Nephron (organoid): ENCODE measurements at regions not wholly inside any gene's neighbourhood (a gene's known extent, or its start where the extent isn't known, plus 50 kb on each side); places are given as distances from the start of the nearest gene placed in this dataset.
"Not testable (repeated sequence)": the region's sequence is repeated elsewhere in the genome, so short reads cannot be mapped to it uniquely, and the experiment has no call there.

Experiments used
- H3K27ac Mint-ChIP-seq, 3 experiments: 2 replicates each; pipeline ENCODE4 v1.8.0; 2020; ENCODE audit warnings: mixed read lengths in 3 of 3, mild to moderate bottlenecking in 2 of 3, moderate library complexity in 1 of 3
- H3K27me3 Mint-ChIP-seq: 2 replicates; pipeline ENCODE4 v1.8.0; 2021; ENCODE audit warnings: low read depth, mild to moderate bottlenecking, moderate library complexity, mixed read lengths
- H3K36me3 Mint-ChIP-seq: 2 replicates; pipeline ENCODE4 v1.8.0; 2020; ENCODE audit warnings: low read depth, mixed read lengths
- H3K4me1 Mint-ChIP-seq: 2 replicates; pipeline ENCODE4 v1.8.0; 2020; ENCODE audit warnings: mixed read lengths
- H3K4me3 Mint-ChIP-seq, 3 experiments: 2 replicates each; pipeline ENCODE4 v1.8.0; 2020; ENCODE audit warnings: mild to moderate bottlenecking in 3 of 3, mixed read lengths in 3 of 3, moderate library complexity in 2 of 3
- H3K9me3 Mint-ChIP-seq: 2 replicates; pipeline ENCODE4 v1.8.0; 2020; ENCODE audit warnings: mixed read lengths
- TF ChIP-seq, protein P1 (sequence below), 3 experiments: fragments of 200-600 bp; sonication (generic); IDR thresholded peaks; one replicate each; pipeline ENCODE4 v1.5.0; 2021; ENCODE audit warnings: antibody characterized with exemption in 3 of 3; ENCODE audit not compliant: unreplicated experiment in 3 of 3

DNA sequence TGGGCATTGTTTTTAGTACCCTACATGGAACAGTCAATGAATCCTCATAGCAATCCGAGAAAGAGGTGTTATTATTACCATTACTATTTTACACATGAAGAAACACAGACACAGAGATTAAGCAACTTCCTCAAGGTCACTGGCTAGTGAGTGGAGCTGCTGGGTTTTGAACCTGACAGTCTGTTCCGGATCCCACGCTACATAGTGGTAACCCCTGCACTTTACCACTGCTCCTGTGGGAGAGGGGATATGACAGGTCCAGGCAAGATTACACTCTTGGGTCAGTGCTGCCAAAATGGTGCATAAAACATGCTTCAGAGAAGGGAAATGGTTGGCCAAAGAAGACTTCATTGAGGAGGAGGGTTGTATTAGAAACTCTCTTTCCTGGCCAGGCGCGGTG, 185.7 kb downstream of the XPNPEP1 start:
- Mint-ChIP-seq H3K4me3 (no peak overlapping the region), H3K4me1 (peaks cover 6% of the 10 kb centered on the region), H3K27ac (no peak overlapping the region), H3K9me3 (no peaks in the 10 kb centered on the region), H3K27me3 (peaks cover 17% of the 10 kb centered on the region), H3K36me3 (no peaks in the 10 kb centered on the region)
- TF ChIP-seq, protein P1, sequence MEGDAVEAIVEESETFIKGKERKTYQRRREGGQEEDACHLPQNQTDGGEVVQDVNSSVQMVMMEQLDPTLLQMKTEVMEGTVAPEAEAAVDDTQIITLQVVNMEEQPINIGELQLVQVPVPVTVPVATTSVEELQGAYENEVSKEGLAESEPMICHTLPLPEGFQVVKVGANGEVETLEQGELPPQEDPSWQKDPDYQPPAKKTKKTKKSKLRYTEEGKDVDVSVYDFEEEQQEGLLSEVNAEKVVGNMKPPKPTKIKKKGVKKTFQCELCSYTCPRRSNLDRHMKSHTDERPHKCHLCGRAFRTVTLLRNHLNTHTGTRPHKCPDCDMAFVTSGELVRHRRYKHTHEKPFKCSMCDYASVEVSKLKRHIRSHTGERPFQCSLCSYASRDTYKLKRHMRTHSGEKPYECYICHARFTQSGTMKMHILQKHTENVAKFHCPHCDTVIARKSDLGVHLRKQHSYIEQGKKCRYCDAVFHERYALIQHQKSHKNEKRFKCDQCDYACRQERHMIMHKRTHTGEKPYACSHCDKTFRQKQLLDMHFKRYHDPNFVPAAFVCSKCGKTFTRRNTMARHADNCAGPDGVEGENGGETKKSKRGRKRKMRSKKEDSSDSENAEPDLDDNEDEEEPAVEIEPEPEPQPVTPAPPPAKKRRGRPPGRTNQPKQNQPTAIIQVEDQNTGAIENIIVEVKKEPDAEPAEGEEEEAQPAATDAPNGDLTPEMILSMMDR (IDR thresholded peaks at IDR 0.05; ENCODE audit: unreplicated experiment in 3 of 3) = no peak

DNA sequence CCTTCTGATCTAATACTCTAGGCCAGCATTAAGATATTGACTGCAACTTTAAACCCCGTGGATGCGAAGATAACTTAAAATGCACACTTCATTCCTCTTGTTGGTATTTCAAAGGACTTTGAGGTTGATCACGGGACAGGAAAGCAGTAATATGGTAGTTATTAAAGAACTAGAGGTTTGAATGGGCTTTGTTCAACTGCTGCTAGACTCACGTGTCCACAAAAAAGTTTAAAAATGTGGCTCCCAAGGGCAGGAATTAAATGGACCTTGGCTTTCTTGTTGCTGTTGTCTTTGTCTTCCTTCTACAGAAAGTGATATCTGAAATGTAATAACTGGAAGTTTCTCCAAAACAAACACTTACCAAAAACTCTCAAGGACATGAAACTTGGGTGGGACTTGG, 186.3 kb downstream of the XPNPEP1 start:
- Mint-ChIP-seq H3K9me3 (no peaks in the 10 kb centered on the region), H3K27me3 (peaks cover 14% of the 10 kb centered on the region), H3K36me3 (no peaks in the 10 kb centered on the region), H3K27ac (no peak overlapping the region), H3K4me3 (no peak overlapping the region), H3K4me1 (peaks cover 10% of the 10 kb centered on the region)
- TF ChIP-seq, protein P1 (IDR thresholded peaks at IDR 0.05; ENCODE audit: unreplicated experiment in 3 of 3) = no peak

DNA sequence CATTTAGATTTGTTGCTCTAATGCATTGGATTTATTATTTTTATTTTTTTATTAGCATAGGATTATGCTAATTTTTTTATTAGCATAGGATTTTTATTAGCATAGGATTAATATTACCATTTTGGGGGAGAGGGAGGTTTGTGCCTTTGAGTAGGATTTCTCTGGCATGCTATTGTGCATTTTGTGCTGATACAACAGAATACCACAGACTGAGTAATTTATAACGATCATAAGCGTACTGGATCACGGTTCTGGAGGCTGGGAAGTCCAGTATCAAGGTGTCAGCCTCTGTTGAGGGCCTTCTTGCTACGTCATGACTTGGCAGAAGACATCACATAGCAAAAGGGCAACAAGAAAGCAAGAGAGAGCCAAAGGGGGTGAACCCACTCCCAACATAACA, 187.5 kb downstream of the XPNPEP1 start:
- Mint-ChIP-seq H3K27ac (no peak overlapping the region), H3K9me3 (peaks cover under 1% of the 10 kb centered on the region), H3K4me3 (no peak overlapping the region), H3K27me3 (peaks cover 14% of the 10 kb centered on the region), H3K4me1 (peaks cover 10% of the 10 kb centered on the region), H3K36me3 (no peaks in the 10 kb centered on the region)
- TF ChIP-seq, protein P1 (IDR thresholded peaks at IDR 0.05; ENCODE audit: unreplicated experiment in 3 of 3) = no peak

DNA sequence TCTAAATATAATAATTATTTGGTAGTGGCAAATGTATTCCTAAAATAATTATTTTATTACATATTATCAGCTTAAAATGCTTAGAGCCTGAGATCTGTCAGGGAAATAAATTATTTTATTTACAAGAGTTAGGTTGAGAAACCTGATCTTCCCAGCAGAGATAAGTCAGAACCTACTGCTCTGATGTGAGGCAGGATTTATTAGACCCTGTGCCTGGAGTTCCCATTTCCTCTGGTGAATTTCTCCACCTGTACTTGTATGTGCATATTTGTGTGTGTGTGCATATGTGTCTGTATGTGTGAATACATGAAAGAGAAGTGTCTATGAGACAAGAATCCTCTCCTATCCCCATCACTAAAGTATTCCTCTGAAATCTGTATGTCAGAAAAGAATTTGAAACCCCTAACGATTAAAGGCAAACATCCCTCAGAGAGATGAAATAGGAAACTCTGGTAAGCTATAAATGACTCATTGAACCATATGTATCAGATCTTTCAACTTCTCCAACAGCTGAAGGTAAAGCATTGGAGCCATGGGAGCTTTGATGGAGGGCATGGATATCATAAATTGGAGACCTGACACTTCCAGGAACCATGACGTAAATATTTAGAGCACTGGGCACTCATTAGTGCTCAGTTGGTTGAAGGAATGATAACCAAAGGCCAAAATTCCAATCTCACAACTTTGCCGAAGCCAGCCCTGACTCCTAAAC, 190.9 kb downstream of the XPNPEP1 start:
- no peaks in the 10 kb centered on the region for H3K36me3 Mint-ChIP-seq
- peaks cover 16% of the 10 kb centered on the region for H3K27me3 Mint-ChIP-seq
- peaks cover 7% of the 10 kb centered on the region for H3K4me1 Mint-ChIP-seq
- peaks cover 3% of the 10 kb centered on the region for H3K9me3 Mint-ChIP-seq
- H3K4me3 Mint-ChIP-seq = no peak overlapping the region
- TF ChIP-seq, protein P1 (IDR thresholded peaks at IDR 0.05; ENCODE audit: unreplicated experiment in 3 of 3) = no peak
- no peak overlapping the region for H3K27ac Mint-ChIP-seq

DNA sequence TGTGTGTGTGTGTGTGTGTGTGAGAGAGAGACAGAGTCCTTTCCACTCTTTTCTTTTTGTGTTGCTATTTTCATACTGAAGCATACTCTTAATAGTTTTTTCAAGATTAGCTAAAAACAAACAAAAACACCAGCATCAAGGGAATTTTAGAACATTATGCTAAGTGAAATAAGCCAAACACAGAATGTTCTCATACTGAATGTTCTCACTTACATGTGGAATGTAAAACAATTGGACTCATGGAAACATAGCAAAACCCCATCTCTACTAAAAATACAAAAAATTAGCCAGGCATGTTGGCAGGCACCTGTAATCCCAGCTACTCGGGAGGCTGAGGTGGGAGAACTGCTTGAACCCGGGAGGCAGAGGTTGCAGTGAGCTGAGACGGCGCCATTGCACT, 193.4 kb downstream of the XPNPEP1 start:
- not testable (repeated sequence) for H3K36me3 Mint-ChIP-seq, H3K4me3 Mint-ChIP-seq, H3K9me3 Mint-ChIP-seq
- Mint-ChIP-seq H3K27me3 (peaks cover 13% of the 10 kb centered on the region), H3K4me1 (peaks cover 16% of the 10 kb centered on the region), H3K27ac (peak overlapping the region; percentile 45 to 74 (median 63))

DNA sequence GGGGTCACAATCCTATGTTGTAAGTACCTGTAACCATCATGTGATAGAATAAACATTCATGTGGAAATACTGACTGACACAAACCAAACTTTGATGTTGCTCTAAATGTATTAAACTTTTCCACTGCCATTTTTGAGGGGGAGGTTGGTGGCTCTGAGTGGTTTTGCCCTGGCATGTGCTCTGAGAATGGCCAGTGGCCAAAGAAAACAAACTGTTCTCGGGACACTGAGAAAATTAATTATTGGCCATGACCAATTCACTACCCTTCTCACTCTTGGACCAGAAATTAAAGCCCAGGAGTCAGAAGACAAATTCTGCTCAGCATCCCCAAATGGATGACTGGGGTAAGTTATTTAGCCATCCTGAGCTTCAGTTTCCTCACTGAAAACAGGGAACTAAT, 195.9 kb downstream of the XPNPEP1 start:
- H3K4me1 Mint-ChIP-seq = peaks cover 14% of the 10 kb centered on the region
- no peaks in the 10 kb centered on the region for H3K36me3 Mint-ChIP-seq
- H3K27me3 Mint-ChIP-seq = peaks cover 19% of the 10 kb centered on the region
- H3K9me3 Mint-ChIP-seq = peaks cover 3% of the 10 kb centered on the region
- no peak overlapping the region for H3K4me3 Mint-ChIP-seq
- peak overlapping the region; percentile 59 to 80 (median 74) for H3K27ac Mint-ChIP-seq
- TF ChIP-seq, protein P1 (IDR thresholded peaks at IDR 0.05; ENCODE audit: unreplicated experiment in 3 of 3) = no peak
